Fibroblast of skin of abdomen (primary cell): ENCODE measurements at regions not wholly inside any gene's neighbourhood (a gene's known extent, or its start where the extent isn't known, plus 50 kb on each side); places are given as distances from the start of the nearest gene placed in this dataset.
"Not testable (repeated sequence)": the region's sequence is repeated elsewhere in the genome, so short reads cannot be mapped to it uniquely, and the experiment has no call there.

Experiments
- DNase-seq: peaks from one replicate; pipeline ENCODE4 v3.0.0-alpha.2; 2013

DNA sequence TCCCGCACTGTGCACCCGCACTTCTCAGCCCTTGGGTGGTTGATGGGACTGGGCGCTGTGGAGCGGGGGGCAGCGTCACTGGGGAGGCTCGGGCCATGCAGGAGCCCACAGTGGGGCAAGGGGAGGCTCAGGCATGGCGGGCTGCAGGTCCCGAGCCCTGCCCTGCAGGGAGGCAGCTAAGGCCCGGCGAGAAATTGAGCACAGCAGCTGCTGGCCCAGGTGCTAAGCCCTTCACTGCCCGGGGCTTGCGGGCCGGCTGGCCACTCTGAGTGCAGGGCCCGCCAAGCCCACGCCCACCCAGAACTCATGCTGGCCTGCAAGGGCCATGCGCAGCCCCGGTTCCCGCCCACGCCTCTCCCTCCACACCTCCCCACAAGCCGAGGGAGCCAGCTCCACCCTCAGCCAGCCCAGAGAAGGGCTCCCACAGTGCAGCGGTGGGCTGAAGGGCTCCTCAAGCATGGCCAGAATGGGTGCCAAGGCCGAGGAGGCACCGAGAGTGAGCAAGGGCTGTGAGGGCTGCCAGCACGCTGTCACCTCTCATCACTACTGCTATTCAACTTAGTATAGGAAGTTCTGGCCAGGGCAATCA is 60.3 kb upstream of the FBXL17 start:
- DNase-seq: not testable (repeated sequence)

GRCh38 chr5:108437425-108437824 is 55.5 kb upstream of the FBXL17 start:
- DNase-seq: no peak

DNA sequence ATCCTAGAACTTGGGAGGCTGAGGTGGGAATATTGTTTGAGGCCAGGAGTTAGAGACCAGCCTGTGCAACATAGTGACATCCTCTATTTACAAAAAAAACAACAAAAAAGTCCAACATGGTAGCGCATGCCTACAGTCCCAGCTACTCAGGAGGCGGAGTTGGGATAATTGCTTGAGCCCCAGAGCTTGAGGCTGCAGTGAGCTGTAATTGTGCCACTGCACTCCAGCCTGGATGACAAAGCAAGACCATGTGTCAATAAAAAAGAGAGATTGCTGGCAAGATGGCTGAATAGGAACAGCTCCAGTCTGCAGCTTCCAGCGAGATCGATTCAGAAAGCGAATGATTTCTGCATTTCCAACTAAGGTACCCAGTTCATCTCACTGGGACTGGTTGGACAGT is 54.8 kb upstream of the FBXL17 start:
- DNase-seq: no peak

DNA sequence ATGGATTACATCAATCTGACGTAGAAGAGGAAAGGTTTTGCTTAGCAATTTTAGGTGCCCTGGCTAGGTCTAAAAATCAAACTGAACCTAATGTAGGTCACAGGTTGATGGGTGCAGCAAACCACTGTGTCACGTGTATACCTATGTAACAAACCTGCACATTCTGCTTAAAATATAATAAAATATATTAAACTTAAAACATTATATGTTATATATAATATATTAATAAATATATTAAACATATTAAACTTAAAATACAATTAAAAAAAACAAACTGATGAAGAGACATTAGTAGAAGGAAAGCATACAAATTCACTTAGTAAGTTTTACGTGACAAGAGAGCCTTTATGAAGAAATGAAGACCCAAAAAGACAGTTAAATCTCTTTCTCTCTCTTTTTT is 51.7 kb upstream of the FBXL17 start:
- DNase-seq: no peak

GRCh38 chr5:108432024-108432423 is 50.1 kb upstream of the FBXL17 start:
- peak; percentile 54 for DNase-seq
